Stimulated activated CD4-positive, alpha-beta T cell treated with anti-CD3 and anti-CD28 coated beads, Interleukin-4, amount 100 ng/mL, for 4 hours (primary cell): ENCODE measurements at regions not wholly inside any gene's neighbourhood (a gene's known extent, or its start where the extent isn't known, plus 50 kb on each side); places are given as distances from the start of the nearest gene placed in this dataset.

Experiments
- DNase-seq, 2 experiments: peaks; one replicate each; pipeline ENCODE4 v3.0.0-alpha.2; 2020

- DNase-seq = no peak
These were observed 117.1 kb upstream of the IPO9 start for GRCh38 chr1:201711811-201712210.

GRCh38 chr1:201712387-201713085 is 116.4 kb upstream of the IPO9 start:
- no peak for DNase-seq

GRCh38 chr1:201713086-201713810 is 115.7 kb upstream of the IPO9 start:
- DNase-seq = no peak

- no peak for DNase-seq
These were observed 114.2 kb upstream of the IPO9 start for GRCh38 chr1:201714542-201715329.

- no peak for DNase-seq
These were observed 113.6 kb upstream of the IPO9 start for GRCh38 chr1:201715351-201715750.

GRCh38 chr1:201715801-201716741 is 112.9 kb upstream of the IPO9 start:
- no peak for DNase-seq

GRCh38 chr1:201716742-201717135 is 112.2 kb upstream of the IPO9 start:
- no peak for DNase-seq

- DNase-seq = no peak
These were observed 111.7 kb upstream of the IPO9 start for GRCh38 chr1:201717286-201717685.

- no peak for DNase-seq
These were observed 110.4 kb upstream of the IPO9 start for GRCh38 chr1:201718346-201719202.

- DNase-seq = no peak
These were observed 109.0 kb upstream of the IPO9 start for GRCh38 chr1:201719812-201720521.

- DNase-seq = no peak
These were observed 108.5 kb upstream of the IPO9 start for GRCh38 chr1:201720522-201720844.

GRCh38 chr1:201721082-201722049 is 107.6 kb upstream of the IPO9 start:
- DNase-seq = no peak

GRCh38 chr1:201724039-201724765 is 104.8 kb upstream of the IPO9 start:
- DNase-seq = no peak

GRCh38 chr1:201724766-201725118 is 104.2 kb upstream of the IPO9 start:
- DNase-seq = no peak

GRCh38 chr1:201726700-201727099 is 102.3 kb upstream of the IPO9 start:
- no peak for DNase-seq

GRCh38 chr1:201728731-201729130 is 100.2 kb upstream of the IPO9 start:
- no peak for DNase-seq

- DNase-seq = no peak
These were observed 98.9 kb upstream of the IPO9 start for GRCh38 chr1:201729973-201730608.

GRCh38 chr1:201730611-201731010 is 98.3 kb upstream of the IPO9 start:
- no peak for DNase-seq

- DNase-seq = no peak
These were observed 97.8 kb upstream of the IPO9 start for GRCh38 chr1:201731142-201731541.
